D721Med (cell line): ENCODE measurements at regions not wholly inside any gene's neighbourhood (a gene's known extent, or its start where the extent isn't known, plus 50 kb on each side); places are given as distances from the start of the nearest gene placed in this dataset.
"Not testable (repeated sequence)": the region's sequence is repeated elsewhere in the genome, so short reads cannot be mapped to it uniquely, and the experiment has no call there.

Source experiments
- DNase-seq: peaks from one replicate; pipeline ENCODE4 v3.0.0; 2011; ENCODE audit warnings: low spot score; ENCODE audit not compliant: insufficient read length
- FAIRE-seq: peaks from 2 replicates; lab custom pipeline; 2011; peaks lifted over from hg19 to GRCh38; lab: Jason Lieb, UNC
- CTCF ChIP-seq: IDR thresholded peaks from 2 replicates; pipeline ENCODE4 v1.5.1; 2012; ENCODE audit warnings: mild to moderate bottlenecking, control low read depth; ENCODE audit not compliant: insufficient read depth; ENCODE audit errors: missing control alignments

- FAIRE-seq, DNase-seq: not testable (repeated sequence)
These were observed 72.4 kb downstream of the HNRNPD start for GRCh38 chr4:82301390-82301789.

GRCh38 chr4:82293304-82293703 is 80.5 kb downstream of the HNRNPD start:
- DNase-seq (no peak), FAIRE-seq (no peak)
- TF ChIP-seq CTCF, result no peak

GRCh38 chr4:82287720-82288119 is 86.1 kb downstream of the HNRNPD start:
- no peak for TF ChIP-seq CTCF
- FAIRE-seq (no peak), DNase-seq (no peak)

- no peak for FAIRE-seq
- TF ChIP-seq CTCF, result no peak
- DNase-seq, result peak; percentile 40
These were observed 88.7 kb downstream of the HNRNPD start for GRCh38 chr4:82284858-82285805.

GRCh38 chr4:82284475-82284857 is 89.3 kb downstream of the HNRNPD start:
- no peak for FAIRE-seq
- TF ChIP-seq CTCF, result no peak
- no peak for DNase-seq

GRCh38 chr4:82282875-82283274 is 90.9 kb downstream of the HNRNPD start:
- DNase-seq (no peak), FAIRE-seq (peak; percentile 60)
- TF ChIP-seq CTCF, result no peak

- not testable (repeated sequence) for FAIRE-seq
These were observed 94.2 kb downstream of the HNRNPD start for GRCh38 chr4:82279550-82279949.

GRCh38 chr4:82276332-82276640 is 97.5 kb downstream of the HNRNPD start:
- DNase-seq, result no peak
- FAIRE-seq, result no peak
- TF ChIP-seq CTCF, result no peak

More at GRCh38 chr4:82279550-82279949, 94.2 kb downstream of the HNRNPD start:
- not testable (repeated sequence) for DNase-seq
